ENCODE measurements at regions not wholly inside any gene's neighbourhood (a gene's known extent, or its start where the extent isn't known, plus 50 kb on each side); places are given as distances from the start of the nearest gene placed in this dataset.
A peak's percentile ranks its signal among the peaks of the same experiment; 100 is the strongest.

DNA sequence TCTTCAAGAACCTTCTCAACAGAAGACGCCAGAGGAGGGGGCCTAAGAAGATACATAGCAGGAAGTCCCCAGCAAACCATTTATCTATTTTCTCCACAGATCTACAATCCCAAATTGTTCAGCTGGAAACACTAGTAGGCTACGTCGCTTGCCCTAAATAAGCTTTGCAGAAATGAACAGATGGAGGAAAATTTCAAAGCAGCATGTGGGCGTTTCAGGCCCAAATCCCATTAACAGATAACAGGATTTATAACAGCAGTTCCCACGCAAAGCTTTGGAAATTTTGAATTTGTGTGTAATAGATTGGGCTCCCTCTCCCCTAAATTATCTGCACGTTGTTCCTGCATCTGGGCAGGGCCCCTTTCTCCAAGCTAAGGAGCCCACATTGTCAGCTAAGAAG, 60.6 kb upstream of the FRMD4A start:
- no peak for DNase-seq (ENCODE audit: low read depth)

DNA sequence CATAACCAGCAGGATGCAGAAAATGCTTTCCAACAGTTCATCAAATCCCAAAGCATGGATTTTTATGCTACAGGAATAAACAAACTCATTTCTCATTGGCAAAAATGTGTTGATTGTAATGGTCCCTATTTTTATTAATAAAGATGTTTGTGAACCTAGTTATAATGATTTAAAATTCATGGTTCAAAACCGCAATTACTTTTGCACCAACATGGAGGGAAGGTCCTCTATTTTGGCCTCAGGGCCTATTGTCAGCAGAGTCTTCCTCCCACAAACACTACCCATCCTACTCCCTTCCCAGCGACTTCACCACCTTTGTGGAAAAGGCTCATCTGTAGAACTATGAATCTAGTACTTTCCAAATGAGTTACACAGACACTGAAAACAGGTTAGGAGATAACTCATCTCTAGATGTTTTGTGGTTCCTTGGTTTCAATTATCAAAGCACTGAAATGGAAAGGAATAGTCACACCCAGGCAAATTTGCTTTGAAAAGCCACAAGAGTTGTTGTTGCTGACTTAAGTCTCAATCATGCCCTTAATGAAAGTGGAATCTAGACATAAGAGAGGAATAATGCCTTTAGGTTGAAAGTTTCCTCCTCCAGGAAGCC, 59.4 kb upstream of the FRMD4A start:
- DNase-seq (ENCODE audit: low read depth) = no peak

DNA sequence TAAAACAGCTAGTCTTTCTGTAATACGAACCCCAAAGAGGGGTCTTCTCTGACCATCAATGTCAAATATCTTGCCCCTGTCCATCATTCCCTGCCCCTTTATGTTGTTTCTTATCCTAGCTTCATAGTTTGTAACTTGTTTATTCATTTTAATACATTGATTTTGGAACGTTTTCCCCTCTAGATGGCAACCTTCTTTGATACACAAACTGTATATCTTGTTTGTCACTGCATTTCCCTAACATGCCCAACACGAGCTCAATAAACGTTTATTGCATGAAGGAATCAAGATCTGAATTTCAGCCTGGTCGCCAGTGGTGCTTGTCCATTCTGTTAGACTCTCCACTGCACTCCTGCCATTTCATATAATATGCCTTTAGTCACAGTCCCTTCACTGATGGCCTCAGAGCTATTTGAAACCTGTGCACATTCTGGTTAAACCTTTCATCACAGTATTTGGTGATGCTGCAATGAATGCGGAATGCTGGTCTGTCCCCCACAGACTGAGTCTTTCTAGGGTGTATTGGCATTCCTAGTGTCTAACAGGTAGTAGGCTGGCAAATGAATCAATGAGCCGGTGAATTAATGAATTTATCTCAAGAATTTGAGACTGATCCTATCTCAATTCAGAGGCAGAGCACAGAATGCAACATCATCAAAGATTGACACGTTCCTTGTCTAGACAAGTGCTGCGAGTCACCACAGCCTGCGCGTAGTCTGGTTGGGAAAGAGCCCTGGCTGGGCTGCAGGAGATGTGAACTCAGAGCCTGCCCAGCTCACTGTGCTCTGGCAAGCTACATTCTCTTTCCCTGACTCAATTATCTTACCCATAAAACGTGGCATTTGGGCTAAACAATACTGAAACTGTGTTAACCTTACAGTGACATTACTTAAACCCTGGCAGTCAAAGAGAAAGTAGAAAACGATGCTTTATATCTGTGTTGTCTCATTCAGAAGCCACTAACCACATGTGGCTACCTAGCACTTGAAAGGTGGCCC, 55.2 kb upstream of the FRMD4A start:
- no peak for DNase-seq (ENCODE audit: low read depth)

DNA sequence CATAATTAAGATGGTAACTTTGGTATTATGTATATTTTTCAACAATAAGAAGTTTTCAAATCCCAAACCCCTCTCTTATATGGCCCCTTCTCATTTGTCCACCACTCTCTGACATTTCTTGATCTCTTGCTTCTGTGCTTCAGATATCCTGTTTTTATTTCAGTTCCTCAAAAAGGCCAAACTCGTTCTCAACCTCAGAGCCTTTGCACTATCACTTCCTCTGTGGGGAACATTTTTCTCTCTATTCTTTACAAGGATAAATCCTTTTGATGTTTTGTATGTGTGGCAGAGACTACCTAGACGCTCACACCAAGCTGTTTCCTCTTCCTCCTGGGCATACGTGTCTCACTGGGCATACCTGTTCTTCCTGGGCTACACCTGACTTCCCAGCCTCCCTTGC, 54.2 kb upstream of the FRMD4A start:
- DNase-seq (ENCODE audit: low read depth) = no peak

DNA sequence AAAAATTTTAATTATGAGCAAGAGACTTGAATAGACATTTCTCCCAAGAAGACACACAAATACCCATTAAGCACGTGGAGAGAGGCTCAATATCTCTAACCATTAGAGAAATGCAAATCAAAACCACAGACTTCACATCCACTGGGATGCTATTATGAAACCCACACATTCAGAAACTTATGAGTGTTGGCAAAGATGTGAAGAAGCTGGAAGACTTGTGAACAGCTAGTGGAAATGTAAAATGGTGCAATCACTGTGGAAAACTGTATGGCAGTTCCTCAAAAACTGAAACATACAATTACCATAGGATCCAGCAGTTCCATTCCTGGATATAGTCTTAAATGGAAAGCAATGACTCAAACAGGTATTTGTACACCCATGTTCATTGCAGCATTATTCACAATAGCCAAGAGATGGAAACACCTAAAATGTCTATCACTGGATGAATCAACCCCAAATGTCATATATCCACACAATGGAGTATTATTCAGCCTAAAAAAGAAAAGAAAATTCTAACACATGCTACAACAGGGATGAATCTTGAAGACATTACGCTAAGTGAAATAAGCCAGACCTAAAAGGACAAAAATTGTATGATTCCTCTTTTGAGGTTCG, 53.5 kb upstream of the FRMD4A start:
- no peak for DNase-seq (ENCODE audit: low read depth)

DNA sequence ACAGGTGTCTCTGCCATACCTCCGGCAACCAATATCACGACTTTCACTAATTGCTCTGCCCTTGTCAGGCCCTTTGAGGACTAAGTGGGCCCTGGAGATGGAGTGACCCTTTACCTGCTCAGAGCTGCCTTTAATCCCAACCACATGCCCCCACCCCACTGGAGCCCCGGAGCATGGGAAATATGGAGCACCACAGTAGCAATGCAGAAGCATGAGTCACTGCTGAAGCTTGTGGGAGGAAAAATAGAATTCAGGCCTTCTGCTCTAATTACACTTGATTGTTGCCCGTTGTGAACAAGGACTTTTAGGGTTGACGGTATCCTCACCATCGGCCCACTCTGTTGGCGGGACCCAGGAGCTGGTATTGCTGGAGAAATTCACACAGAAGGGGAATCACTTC, 52.5 kb upstream of the FRMD4A start:
- DNase-seq (ENCODE audit: low read depth) = no peak

DNA sequence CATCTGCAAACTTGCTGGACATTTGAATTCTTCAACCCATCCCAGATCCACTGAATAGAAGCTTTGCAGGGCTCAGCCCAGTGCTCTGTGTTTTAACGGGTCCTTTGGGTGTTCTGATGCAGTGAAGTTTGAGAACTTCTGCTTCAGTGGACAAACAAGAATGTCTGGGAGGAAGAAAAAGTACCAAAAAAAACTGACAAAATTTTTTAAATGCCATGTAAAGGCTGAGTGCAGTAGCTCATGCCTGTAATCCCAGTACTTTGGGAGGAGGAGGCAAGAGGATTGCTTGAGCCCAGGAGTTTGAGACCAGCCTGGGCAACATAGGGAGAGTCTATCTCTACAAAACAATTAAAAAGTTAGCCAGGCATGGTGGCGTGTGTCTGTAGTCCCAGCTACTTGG, 51.8 kb upstream of the FRMD4A start:
- DNase-seq (ENCODE audit: low read depth) = no peak

DNA sequence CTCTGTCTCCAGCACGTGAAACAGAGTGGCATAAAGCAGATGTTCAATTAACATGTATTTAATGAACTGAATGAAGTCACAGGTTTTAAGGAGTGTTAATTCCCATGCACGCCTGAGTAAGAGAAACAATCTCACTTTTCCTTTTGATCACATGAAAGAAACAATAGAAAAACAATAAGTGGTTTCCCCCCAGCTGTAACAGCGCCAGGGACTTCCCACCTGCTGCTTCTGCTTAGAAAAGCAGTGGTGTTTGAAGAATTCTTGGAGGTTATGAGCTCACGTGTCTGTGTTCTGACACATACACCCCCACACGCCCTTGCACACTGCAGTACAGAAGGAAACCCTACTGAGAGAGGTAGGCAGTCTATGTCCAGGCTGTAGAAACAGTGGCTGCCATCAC, 51.3 kb upstream of the FRMD4A start:
- peak; percentile 22 for DNase-seq (ENCODE audit: low read depth)

DNA sequence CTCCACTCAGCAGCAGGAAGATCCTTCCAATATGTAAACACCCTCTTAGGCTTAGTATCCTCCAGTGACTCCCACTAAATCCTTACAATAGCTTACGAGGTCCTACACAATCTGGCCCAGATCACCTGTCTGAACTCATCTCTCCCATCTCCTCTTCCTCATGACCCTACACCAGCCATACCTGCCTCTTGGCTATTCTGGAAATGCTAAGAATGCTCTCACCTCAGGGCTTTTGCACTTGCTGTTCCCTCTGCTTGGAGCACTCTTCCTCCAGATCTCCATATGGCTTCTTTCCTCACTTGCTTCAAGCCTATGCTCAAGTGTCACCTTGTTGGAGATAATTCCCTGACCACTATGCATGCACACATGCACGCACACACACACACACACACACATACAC, 50.8 kb upstream of the FRMD4A start:
- no peak for DNase-seq (ENCODE audit: low read depth)

DNA sequence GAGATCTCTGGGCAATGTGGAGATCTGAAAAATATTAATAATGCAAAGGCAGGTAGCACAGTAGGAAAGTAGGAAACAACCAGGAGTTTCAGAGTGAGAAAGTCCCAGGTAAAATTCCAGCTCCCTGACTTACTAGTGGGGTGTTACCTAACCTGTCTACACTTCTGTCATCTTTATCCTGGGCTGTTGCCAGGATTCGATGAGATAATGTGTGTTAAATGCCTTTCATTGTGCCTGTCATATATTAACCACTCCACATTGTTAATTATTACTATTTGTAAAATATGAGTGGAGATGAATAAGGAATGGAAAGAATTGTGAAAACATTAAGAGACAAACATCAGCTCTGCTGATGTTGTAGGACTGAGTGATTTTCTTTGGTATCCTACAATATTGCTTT, 50.0 kb upstream of the FRMD4A start:
- no peak for DNase-seq (ENCODE audit: low read depth)

Data from stimulated activated CD8-positive, alpha-beta memory T cell treated with anti-CD3 and anti-CD28 coated beads, Interleukin-4, amount 100 ng/mL, for 24 hours (primary cell).